ENCODE measurements at regions not wholly inside any gene's neighbourhood (a gene's known extent, or its start where the extent isn't known, plus 50 kb on each side); places are given as distances from the start of the nearest gene placed in this dataset.

DNA sequence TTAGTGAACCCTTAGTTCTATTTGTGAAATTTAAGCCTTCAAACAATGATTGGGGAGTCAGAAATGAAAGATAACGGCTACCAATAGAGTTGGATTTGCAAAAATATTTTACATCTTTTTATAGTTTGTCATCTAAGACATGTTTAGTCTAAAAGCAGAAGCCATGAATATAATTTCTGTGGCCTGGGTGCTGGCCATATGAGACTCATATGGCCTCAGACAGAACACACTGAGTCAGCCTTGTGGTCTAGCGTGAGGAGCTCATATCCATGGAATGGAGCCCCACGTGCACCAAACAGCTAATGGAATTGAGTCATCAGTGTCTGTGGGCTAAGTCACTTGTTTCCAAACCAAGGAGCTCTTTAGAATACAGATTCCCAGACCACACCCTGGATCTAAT is 240.7 kb upstream of the NREP start:
- TF ChIP-seq GATA2 (IDR thresholded peaks at IDR 0.05; ENCODE audit: low read depth, low read length) = no peak
- TF ChIP-seq GATA3 (IDR thresholded peaks at IDR 0.05; ENCODE audit: low read depth, low read length) = no peak

Data from SH-SY5Y (cell line).